Testis (tissue), 2 donors: ENCODE measurements at regions not wholly inside any gene's neighbourhood (a gene's known extent, or its start where the extent isn't known, plus 50 kb on each side); places are given as distances from the start of the nearest gene placed in this dataset.

ENCODE experiments used
- DNase-seq: peaks from one replicate; pipeline ENCODE4 v3.0.0-alpha.2; 2019
- H3K27ac ChIP-seq, 2 donors: fragments of 200-600 bp; sonication (generic); one replicate each; pipeline ENCODE4 v1.5.1; 2019
- H3K27me3 ChIP-seq: fragments of 200-600 bp; sonication (generic); one replicate; pipeline ENCODE4 v1.5.1; 2019
- H3K36me3 ChIP-seq: fragments of 200-600 bp; sonication (generic); one replicate; pipeline ENCODE4 v1.5.1; 2017; ENCODE audit warnings: low read depth; ENCODE audit errors: missing control alignments
- H3K4me1 ChIP-seq: fragments of 200-600 bp; sonication (generic); one replicate; pipeline ENCODE4 v1.5.1; 2019
- H3K4me3 ChIP-seq, 2 donors: fragments of 200-600 bp; sonication (generic); one replicate each; pipeline ENCODE4 v1.5.1; 2017 to 2019
- H3K9me3 ChIP-seq: fragments of 200-600 bp; sonication (generic); one replicate; pipeline ENCODE4 v1.5.1; 2017
- CTCF ChIP-seq, 3 experiments: fragments of 450-650 bp in 2 of 3; fragments of 200-600 bp in 1 of 3; sonication (generic) in 1 of 3; IDR thresholded peaks; one replicate each; pipeline ENCODE4 v1.5.1; 2016 to 2019; ENCODE audit warnings: antibody characterized with exemption in 3 of 3, mild to moderate bottlenecking in 2 of 3, moderate library complexity in 1 of 3
- POLR2A ChIP-seq: fragments of 450-650 bp; IDR thresholded peaks from one replicate; pipeline ENCODE4 v1.6.1; 2017; ENCODE audit warnings: antibody characterized with exemption, mild to moderate bottlenecking, moderate library complexity
- WGBS, 2 donors: methylation state at CpG; one replicate each; pipeline ENCODE4 v1.1.5; 2018; 5-methylcytosine and 5-hydroxymethylcytosine counted together
- intact Hi-C: fragments of 100-400 bp; cut with DNase I; formaldehyde crosslinking; loops from one replicate; pipeline ENCODE4 v1.15.1; 2023; ENCODE audit warnings: low total_unique reads

GRCh38 chr12:91778938-91779400 is 366.7 kb downstream of the BTG1 start:
- Histone ChIP-seq H3K9me3 (no peaks in the 10 kb centered on the region), H3K27me3 (no peaks in the 10 kb centered on the region), H3K36me3 (no peaks in the 10 kb centered on the region), H3K4me3 (no peak overlapping the region), H3K4me1 (peaks cover 12% of the 10 kb centered on the region), H3K27ac (no peak overlapping the region)
- 60 to 62% methylated on average over 6 of the region's 6 CpGs for WGBS, 2 donors
- no peak for DNase-seq
- intact Hi-C loops = no loop called here
- TF ChIP-seq POLR2A (no peak), CTCF (IDR thresholded peaks at IDR 0.05) (no peak)

DNA sequence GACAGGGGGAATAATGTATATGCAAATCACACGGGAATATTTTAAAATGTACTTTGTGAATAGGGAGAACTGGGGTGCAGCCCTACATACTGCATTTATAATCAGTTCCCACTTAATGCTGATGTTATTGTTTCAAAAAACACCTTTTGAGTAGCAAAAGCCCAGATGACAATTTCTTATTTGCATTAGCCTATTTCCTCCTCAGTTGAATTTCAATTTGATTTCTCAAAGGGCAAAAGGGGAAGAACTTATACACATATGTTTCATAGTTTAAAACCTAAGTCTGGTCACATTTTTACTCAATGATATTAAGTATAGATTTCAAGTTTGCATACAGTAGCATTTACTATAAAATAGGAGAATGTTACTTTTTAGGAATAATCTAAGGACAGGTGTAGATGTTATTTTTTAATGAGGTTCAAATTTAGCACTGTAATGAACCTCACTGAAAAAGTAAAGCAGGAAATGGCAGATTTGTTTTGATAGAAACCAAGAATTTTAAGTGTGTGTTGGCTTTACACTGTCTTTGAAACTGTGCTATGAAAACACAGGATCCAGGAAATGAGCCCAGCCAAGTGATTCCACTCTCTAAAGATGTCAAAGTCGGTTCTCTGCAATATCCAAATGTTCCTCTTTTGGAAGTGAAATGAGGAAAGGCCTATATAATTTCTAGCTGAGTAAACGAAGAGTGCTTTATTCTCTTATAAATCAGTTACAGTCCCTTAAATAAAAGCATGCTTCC is 367.4 kb downstream of the BTG1 start:
- no peak for DNase-seq
- Histone ChIP-seq H3K4me3 (no peak overlapping the region), H3K4me1 (peaks cover 13% of the 10 kb centered on the region), H3K9me3 (no peaks in the 10 kb centered on the region), H3K27ac (no peak overlapping the region), H3K36me3 (no peaks in the 10 kb centered on the region), H3K27me3 (no peaks in the 10 kb centered on the region)
- intact Hi-C loops = no loop called here
- no peak for TF ChIP-seq CTCF (IDR thresholded peaks at IDR 0.05)
- TF ChIP-seq POLR2A = no peak
- 48 to 50% methylated on average over 3 of the region's 3 CpGs for WGBS, 2 donors

DNA sequence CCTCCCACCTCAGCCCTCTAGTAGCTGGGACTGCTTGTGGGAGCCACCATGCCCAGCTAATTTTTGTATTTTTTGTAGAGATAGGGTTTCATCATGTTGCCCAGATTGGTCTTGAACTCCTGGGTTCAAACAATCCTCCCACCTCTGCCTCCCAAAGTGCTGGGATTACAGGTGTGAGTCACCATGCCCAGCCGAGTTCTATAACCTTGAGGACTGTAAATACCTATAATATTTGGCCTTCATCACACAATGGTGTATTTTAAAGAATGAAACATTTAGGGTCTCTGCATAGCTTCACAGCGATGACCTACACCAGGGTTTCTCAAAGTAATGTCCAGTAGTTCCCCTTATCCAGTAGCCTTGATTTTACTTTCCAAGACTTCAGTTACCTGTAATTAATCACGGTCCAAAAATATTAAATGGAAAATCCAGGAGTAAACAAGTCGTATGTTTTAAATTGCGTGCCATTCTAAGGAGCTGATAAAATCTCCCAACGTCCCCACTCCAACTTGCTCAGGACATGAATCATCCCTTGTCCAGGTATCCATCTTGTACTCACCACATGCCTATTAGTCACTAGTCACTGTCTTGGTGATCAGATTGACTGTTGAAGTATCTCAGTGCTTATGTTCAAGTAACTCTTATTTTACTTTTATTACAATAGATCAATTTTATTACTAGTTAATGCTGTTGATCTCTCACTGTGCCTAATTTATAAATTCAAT is 368.2 kb downstream of the BTG1 start:
- WGBS, 2 donors = 85 to 87% methylated on average over 6 of the region's 6 CpGs
- no peak for DNase-seq
- no peak overlapping the region for H3K27ac ChIP-seq
- no peaks in the 10 kb centered on the region for H3K27me3 ChIP-seq
- TF ChIP-seq POLR2A (no peak), CTCF (IDR thresholded peaks at IDR 0.05) (no peak)
- H3K9me3 ChIP-seq = no peaks in the 10 kb centered on the region
- peaks cover 13% of the 10 kb centered on the region for H3K4me1 ChIP-seq
- intact Hi-C loops = no loop called here
- no peak overlapping the region for H3K4me3 ChIP-seq
- H3K36me3 ChIP-seq = no peaks in the 10 kb centered on the region

GRCh38 chr12:91774434-91774921 is 371.2 kb downstream of the BTG1 start:
- 20 to 35% methylated on average over 6 of the region's 6 CpGs for WGBS, 2 donors
- H3K27me3 ChIP-seq = no peaks in the 10 kb centered on the region
- no peaks in the 10 kb centered on the region for H3K36me3 ChIP-seq
- TF ChIP-seq POLR2A = no peak
- TF ChIP-seq CTCF (IDR thresholded peaks at IDR 0.05) = no peak
- intact Hi-C loops = no loop called here
- H3K9me3 ChIP-seq = no peaks in the 10 kb centered on the region
- DNase-seq = no peak
- H3K4me1 ChIP-seq = peaks cover 13% of the 10 kb centered on the region
- no peak overlapping the region for H3K4me3 ChIP-seq
- H3K27ac ChIP-seq = no peak overlapping the region
